ENCODE measurements at regions not wholly inside any gene's neighbourhood (a gene's known extent, or its start where the extent isn't known, plus 50 kb on each side); places are given as distances from the start of the nearest gene placed in this dataset.
A peak's percentile ranks its signal among the peaks of the same experiment; 100 is the strongest.

DNA sequence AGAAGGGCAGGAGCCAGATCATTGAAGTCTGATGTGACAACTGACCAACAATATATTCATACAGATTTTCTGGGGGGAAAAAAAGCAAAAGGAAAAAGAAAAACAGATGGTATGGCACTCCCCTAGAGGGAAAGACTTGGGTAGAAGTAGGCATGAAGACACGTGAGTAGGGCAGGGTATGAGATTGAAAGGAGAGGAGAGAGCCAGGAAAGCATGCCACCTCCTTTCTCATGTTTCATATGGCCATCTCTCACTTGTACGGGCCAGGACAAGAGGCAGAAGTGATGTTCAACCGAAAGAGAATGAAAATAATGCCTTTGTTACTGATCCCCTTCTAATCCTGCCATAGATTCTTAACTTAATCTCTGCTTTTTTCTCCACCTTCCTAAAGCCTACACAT is 139.0 kb upstream of the ACTBL2 start:
- no peak for DNase-seq (ENCODE audit: low read depth in 2 of 2)

DNA sequence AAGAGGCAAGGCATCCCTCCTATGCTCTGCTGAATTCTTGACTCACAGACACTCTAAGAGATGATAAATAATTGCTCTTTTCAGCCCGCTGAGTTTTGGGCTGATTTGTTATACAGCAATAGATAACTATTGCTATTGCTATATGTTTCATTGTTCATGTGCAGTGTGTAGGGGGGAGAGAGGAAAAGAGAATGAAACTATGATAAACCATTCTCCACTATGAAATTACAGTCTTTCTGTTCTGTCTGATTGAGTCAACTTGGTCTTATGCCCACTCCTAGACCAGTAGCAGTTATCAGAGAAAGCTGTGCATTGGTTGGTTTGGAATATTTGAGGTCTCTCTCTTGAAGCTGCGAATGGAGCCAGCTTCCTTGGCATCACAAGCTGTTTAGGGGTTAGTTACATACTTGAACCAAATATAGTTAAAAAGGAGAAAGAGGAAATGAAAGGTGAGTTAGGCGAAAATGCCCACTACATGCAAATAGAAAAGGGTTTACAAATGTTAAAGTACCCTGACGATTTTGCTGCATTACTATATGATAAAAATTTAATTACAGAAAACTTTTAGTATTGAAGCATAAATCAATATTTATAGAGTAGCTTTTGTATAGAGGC is 136.3 kb upstream of the ACTBL2 start:
- no peak for DNase-seq (ENCODE audit: low read depth in 2 of 2)

DNA sequence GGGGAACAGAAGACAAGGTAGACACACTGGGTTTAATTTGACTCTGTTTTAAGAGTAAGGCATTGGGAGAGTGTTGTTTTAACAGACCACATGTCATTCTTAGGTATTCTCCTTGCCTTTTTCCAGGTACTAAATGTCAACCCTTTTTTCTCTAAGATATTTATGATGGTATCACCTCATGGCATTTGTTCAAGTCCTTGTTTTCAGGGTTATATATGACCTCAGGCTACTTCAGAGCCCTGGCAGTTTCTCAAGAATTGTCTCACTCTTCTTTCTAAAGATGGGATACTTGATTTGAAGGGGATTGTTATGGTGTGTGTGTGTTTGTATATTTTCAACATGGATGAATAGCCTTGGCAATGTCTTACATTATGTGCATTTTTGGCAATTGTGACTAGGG is 131.1 kb upstream of the ACTBL2 start:
- no peak for DNase-seq (ENCODE audit: low read depth in 2 of 2)

DNA sequence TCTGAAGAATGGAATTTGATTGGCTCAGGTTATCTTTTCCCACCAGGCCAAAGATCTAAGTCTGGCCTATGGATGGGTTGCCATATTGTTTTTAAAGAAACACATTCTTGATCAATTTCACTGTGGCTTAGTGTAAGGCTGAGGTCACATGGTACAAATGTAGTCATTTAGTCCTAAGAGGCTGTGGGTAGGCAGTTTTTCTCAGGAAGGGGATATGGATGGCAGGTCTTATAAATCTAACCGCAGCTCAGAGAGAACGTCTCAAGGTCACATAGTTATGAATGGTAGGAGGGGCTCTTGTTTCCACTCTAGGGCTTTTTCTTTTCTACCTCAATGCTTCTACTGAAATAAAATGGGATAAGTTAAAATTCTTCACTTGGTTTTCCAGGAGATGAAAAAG is 128.6 kb upstream of the ACTBL2 start:
- no peak for DNase-seq (ENCODE audit: low read depth in 2 of 2)

DNA sequence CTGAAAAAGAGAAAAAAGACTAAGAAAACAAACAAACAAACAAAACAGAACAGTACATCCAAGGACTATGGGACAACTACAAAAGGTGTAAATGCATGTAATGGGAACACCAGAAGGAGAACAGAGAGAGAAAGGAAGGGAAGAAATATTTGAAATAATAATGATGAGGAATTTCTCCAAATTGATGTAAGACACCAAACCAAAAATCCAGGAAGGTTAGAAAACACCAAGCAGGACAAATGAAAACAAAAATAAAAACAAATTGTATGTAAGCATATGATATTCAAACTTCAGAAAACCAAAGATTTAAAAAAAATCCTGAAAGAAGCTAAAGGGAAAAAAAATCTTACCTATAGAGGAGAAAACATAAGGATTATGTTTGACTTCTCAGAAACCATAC is 125.9 kb upstream of the ACTBL2 start:
- DNase-seq (ENCODE audit: low read depth in 2 of 2): no peak

DNA sequence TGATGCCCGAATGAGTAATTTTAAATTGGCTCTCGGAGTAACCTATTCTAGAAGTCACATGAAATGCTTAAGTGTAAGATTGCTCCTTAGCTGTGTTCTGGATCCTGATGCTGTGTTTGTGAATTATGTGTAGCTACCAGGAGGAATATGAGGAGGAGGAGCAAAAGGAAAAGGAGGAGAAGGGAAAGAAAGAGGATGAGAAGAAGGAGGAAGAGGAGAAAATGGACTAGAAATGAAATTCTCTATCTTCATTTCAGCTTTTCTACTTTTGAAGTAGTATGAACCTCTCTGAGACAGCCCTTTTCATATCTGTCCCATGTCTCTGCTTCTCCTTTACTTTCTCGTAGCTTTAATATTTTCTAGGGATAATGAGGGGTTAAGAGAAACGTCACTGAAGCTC is 119.4 kb upstream of the ACTBL2 start:
- DNase-seq (ENCODE audit: low read depth in 2 of 2): no peak

DNA sequence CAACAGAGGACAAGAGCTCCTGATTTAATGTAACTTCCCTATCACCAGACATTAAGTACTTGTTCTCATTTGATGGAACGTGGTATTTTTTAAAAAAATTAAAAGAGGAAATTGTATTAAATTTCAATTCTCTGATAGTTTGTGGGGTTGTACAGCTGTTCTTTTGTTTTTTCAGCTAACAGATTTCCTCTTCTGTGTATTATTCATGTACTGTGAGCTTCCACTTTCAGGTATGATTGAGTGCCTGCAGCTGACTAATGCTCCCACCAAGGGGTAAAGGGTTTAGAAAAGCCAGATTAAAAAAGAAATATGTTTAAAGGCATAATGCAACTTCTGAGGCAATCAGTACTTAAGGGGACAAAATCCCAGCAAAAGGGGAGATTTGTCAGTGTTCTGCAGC is 117.7 kb upstream of the ACTBL2 start:
- no peak for DNase-seq (ENCODE audit: low read depth in 2 of 2)

DNA sequence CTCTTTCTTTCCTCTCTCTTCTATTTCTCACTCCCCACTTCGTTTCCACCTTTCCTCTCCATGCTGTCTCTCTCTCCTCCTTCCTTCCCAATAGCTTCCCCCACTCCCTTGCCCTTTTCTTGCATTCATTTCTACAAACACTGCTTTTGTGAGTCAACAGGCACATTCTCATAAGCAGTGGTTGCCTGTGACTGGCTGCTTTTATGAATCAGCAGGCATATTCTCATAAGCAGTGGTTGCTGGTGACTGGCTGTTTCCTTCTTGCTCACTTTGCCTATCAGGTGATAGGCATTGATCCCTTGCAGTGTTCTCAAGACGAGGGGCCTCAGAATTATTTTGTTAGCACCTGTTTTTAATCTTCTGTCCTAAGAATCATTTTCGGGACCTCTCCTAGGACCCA is 116.1 kb upstream of the ACTBL2 start:
- peak in 1 of 2 donors; percentile 2 for DNase-seq (ENCODE audit: low read depth in 2 of 2)

DNA sequence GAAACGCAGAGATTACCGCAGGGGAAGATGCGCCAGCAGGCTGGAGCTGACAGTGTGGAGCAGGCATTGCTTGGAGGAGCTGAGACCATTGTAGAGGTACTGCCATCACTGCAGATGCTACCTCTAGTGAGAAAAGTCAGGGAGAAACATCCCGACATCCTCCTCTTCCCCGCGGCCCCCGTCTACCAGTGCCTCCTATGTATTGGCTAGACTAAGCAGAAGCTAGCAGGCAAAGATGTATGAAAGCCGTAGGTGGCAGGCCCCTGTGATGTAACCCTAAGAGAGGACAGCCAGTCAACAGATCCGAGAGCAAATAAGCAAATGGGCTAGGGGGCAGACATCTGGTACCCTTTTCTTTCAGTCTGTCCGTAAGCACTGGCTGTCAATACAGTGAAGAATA is 115.5 kb upstream of the ACTBL2 start:
- DNase-seq (ENCODE audit: low read depth in 2 of 2): no peak

DNA sequence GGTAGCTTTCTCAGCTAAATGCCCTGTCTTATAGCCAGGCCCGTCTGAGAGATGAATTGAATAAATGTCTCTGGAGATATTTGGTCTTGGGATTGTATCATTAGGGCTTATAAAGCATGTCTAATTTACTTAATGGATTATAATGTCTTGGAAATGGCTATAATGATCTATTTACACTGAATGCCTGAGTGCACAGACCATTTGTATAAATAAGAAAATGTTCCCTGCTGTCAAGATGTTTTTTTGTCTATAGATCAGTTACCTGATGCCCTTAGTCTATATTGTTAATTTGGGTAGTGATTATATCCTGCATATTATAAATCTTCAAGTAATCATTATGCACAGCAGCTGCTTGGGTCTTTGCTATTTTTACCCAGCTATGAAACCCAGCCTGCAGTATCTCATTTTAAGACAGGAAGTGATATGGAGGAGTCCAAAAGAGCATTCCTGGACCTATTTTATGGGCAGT is 112.9 kb upstream of the ACTBL2 start:
- no peak for DNase-seq (ENCODE audit: low read depth in 2 of 2)

DNA sequence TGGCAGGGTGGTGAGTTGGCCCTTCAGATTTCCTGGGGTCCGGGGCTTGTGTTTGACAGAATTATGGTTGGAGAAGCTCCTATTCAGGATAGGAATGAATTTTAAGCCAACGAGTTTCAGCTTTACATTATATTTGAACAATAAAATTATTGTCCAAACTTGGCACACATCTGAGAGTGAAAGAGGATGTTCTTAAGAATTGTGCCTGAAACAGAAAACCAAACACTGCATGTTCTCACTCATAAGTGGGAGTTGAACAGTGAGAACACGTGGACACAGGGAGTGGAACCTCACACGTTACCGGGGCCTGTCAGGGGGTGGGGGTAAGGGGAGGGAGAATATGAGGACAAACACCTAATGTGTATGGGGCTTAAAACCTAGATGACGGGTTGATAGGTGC is 111.8 kb upstream of the ACTBL2 start:
- DNase-seq (ENCODE audit: low read depth in 2 of 2): no peak

DNA sequence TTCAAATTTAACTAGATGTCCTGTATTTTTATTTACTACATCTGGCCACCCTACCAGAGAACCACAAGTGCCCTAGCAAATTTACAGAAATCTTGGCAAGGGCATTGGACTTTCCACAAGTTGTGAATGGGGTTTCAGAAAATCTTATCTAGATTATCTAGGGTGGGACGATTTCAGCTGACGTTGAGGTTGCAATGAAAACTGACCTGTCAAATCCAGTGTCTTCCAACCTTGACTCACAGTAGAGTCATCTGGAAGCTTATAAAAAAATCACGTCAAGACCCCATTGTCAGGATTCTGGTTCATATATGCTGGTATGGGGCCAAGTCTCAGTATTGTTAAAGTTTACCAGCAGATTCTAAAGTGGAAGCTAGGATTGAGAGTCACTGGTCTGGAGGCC is 109.6 kb upstream of the ACTBL2 start:
- DNase-seq (ENCODE audit: low read depth in 2 of 2): no peak

DNA sequence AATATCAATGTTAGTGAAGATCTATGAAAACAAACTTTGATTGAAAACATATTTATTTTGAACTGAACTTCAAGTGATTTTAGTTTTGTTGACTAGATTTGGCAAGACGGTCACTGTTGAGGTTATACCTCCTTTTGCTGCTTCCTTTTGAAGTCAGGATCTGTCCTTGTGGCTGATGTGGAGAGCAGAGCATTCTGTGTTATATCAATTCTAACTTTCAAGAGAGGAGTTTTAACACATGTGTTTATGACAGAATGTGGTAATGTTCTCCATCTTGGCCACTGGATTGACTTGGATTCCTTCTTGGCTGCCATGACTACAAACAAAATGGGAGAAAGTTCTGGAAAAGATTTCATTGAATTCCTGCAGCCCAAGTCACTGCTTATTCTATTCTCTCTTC is 104.0 kb upstream of the ACTBL2 start:
- DNase-seq (ENCODE audit: low read depth in 2 of 2): no peak

DNA sequence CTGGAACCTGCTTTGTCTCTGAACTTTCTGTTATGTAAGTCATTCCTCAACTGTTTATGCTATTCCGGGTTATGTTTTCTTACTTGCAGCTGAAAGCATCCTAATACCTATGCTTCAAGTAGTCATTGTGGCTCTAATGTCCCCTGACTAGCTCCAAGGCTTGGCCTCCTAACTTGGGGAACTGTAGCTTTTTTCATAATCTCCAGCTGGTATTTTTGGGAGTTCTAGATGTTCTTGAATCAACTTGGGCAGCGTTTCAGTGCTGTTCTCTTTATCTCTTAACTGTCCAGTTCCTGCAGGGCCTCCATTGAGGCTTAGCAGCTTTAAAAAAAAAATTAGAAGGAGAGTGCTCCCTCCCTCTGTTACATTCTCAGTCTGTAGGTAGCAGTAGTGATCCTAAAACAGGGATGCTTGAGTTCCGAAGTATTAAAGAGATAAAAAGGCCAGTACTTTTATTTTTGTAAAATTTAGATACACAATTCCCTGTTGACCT is 100.0 kb upstream of the ACTBL2 start:
- DNase-seq (ENCODE audit: low read depth in 2 of 2): no peak

DNA sequence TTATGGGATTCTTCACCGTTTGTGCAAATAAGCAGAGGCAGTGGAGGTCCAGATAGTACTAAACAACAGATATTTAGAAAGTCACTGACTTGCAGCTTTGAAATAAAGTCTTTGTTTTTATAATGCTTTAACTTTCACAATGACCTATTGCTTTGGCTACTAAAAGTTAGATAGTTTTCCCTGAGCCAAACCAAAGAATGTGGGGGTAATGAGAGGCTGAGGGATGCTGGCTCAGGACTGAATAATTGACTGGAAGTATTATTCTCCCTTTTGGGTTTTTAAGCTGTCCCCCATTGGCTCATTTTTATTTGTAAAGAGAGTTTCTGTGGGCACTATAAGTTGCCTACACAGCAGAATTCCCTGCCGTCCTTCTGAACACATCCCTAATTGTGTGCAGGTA is 99.2 kb upstream of the ACTBL2 start:
- DNase-seq (ENCODE audit: low read depth in 2 of 2): no peak

DNA sequence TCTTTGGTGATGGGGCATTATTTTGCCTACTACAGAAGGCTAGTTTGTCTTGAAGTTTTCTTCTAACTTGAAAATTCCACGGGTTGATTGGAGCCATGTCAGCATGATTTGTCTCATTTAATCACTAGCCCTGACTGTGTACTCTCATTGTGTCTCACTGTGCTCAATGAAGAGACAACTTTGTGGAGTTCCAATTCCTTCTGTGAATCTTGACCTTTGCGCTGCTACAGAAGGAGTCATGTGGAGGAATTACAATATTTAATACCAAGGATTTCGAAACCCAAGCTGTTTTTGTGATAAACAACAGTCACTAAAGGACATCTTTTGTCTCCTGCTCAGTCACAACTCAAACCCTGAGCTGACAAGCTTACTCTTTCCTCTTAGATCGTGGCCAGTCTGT is 98.6 kb upstream of the ACTBL2 start:
- DNase-seq (ENCODE audit: low read depth in 2 of 2): no peak

DNA sequence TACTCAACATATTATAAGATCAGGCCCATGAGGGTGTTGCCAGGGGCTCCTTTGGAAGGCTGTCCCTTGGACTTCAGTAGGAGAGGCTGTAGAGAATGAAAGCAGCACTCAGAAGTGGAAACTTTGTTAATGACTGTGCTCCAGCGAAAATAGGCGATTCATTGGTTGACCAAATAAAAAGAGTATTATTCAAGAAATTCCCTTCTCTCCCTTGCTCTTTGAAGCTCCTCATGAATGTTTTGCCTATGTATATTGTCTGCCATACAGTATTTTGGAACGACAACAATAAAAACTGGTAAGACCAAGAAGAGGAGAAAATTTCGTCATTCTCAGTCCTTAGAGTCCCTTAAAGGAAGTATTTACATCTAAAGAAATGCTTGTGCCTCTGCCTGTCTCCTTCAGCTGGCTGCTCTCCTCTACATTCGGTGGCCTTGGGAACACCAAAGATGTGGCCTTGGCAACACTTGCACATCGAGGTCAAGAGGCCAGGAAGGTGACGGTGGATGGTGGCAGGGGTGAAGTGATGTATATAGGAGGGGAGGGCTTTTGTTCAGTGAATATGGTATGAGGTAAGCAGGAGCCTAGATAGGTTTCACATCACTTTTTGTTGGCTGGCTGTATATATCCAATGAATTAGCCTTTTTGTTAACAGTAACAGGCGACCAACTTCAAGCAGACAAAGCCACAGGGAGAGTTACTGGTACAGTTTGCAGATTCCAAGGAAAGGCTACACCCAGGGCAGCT is 95.0 kb upstream of the ACTBL2 start:
- DNase-seq (ENCODE audit: low read depth in 2 of 2): no peak

DNA sequence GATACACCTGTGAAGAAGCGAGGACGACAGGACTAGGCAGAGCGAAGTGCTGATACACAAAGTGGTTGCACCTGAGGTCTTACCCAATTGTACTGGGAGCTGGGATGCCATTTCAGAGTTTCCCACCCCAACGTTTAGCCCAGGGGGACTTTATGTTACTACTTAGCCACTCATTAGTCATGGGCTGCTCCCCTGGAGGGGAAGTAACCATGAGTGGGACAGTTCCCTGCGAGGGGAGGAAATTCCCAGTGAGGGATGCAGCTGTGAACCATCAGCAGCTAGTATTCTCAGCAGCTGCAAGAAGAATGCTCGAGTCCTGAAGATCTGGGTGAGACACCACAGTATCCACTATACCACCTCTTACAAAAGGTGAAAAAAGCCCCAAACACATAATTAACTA is 93.7 kb upstream of the ACTBL2 start:
- DNase-seq (ENCODE audit: low read depth in 2 of 2): no peak

DNA sequence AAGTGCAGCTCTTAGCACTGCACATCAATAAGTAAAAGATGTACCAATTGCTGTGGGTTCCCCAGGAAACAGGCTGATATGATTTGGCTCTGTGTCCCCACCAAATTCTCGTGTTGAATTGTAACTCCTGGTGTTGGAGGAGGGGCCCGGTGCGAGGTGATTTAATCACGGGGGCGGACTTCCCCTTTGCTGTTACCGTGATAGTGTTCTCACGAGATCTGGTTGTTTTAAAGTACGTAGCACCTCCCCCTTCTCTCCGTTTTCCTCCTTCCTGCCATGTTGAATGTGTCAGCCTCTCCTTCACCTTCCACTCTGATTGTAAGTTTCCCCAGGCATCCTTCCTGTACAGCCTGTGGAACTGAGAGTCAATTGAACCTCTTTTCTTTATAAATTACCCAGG is 93.2 kb upstream of the ACTBL2 start:
- DNase-seq (ENCODE audit: low read depth in 2 of 2): no peak

DNA sequence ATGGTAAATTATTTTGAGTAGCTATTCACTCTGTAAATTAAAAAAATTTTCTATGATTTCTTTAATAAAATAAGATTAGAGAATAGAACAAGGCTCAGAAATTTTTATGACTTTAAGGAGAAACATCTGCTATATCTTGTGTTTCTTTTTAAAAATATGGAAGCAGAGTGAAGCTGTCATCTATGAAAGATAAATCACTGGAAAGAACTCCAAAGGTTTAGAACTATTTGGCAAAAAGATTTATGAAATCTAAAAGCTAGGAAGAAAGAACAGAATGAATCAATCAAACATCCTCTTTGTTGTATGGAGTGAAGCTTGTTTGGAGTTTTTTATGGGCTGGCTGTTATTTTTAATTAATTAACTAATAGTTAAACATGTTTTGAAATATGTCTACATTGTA is 89.8 kb upstream of the ACTBL2 start:
- DNase-seq (ENCODE audit: low read depth in 2 of 2): no peak

DNA sequence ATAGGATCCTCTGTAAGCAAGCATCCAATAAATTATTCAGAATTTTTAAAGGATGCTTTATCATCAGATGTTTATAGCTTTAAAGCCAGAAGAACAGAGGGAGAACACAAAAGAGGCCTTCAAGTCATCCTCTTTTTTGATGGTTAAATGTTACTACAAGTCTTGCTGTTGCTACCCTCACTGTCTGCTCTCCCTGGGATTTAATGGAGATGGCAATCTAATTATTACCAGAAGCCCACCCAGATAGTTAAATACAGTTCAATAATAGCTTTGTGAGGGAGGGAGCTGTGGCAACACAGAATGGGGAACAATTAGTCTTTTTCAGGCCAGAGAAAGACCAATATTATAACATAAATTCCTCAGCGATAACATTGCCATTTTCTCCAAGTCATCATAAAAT is 87.0 kb upstream of the ACTBL2 start:
- DNase-seq (ENCODE audit: low read depth in 2 of 2): no peak

DNA sequence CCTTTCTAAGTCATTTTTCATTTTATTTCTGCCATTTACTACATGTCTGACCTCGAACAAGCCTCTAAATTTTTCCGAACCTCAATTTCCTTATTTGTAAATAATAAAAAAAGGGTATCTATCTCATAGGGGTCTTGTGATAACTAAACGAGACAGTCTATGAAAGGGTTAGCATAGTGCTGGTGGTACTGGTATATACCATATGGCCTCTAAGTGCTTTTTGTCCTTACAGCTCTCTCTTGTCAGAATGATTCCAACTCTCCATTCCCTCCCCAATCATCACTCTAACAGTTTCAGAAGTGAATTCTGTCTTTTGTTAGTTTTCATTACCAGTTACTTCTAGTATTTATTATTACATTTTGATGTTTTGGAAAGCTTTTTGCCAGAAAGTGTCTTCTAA is 85.5 kb upstream of the ACTBL2 start:
- no peak for DNase-seq (ENCODE audit: low read depth in 2 of 2)

DNA sequence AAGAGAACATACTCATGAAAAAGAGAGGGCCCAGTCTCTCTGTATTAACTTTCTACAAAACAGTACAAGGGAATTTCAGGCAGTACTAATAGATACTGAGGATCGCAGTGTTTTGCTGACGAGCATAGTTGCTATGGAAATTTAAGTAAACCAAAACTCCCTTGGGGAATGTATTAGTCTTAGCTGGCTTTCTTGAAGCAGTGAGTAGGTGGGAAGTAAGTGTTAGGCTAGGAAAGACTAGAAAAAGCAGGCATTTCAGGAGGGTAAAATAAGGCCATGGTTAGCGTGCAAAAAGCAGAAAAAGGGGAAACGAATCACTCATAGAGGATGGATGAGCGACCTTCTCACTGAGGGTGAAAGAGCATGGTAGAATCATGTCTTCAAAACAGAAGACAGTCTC is 84.3 kb upstream of the ACTBL2 start:
- DNase-seq (ENCODE audit: low read depth in 2 of 2): no peak

Data from stimulated activated CD4-positive, alpha-beta T cell treated with anti-CD3 and anti-CD28 coated beads, Interleukin-4, amount 100 ng/mL, for 48 hours (primary cell).